Hippocampal formation (tissue), 2 donors: ENCODE measurements at regions not wholly inside any gene's neighbourhood (a gene's known extent, or its start where the extent isn't known, plus 50 kb on each side); places are given as distances from the start of the nearest gene placed in this dataset.
"Not testable (repeated sequence)": the region's sequence is repeated elsewhere in the genome, so short reads cannot be mapped to it uniquely, and the experiment has no call there.

Source experiments
- DNase-seq, 2 donors: peaks; one replicate each; lab custom pipeline; 2025; lab: John Stamatoyannopoulos, UW

DNA sequence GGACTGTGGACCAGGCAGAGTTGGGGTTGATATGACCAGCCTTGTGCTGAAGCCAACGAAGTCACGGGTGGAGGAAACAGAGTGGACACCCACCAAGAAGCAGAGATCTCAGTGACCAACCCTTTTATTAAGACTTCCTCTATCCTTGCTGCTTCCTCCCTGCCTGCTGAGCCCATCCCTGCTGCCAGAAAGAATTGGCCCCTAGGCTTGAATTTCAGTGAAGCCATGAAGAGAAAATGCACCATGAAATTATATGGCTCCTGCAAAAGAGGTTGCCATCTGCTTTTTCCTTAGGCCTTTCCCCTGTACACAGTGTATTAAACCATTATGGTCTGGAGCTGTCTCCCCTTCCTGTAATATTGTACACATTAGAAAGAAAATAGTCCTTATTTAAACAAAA is 246.7 kb downstream of the HS3ST3B1 start:
- DNase-seq = no peak

DNA sequence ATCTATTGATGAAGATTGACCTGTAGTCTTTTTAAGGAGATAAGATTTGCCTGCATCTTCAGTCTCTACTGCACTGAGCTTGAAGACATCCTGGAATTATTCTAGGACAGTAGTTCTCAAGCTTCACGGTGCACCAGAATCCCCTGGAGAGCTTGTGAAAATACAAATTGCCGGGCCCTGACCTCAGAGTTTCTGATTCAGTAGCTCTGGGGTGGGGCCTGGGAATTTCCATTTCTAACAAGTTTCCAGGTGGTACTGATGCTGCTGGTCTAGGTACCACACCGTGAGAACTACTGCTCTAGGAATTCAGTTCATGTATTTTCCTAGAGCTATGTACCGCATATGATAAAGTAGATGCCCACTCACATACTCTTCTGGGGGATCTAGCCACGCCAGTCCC is 246.1 kb downstream of the HS3ST3B1 start:
- no peak for DNase-seq

DNA sequence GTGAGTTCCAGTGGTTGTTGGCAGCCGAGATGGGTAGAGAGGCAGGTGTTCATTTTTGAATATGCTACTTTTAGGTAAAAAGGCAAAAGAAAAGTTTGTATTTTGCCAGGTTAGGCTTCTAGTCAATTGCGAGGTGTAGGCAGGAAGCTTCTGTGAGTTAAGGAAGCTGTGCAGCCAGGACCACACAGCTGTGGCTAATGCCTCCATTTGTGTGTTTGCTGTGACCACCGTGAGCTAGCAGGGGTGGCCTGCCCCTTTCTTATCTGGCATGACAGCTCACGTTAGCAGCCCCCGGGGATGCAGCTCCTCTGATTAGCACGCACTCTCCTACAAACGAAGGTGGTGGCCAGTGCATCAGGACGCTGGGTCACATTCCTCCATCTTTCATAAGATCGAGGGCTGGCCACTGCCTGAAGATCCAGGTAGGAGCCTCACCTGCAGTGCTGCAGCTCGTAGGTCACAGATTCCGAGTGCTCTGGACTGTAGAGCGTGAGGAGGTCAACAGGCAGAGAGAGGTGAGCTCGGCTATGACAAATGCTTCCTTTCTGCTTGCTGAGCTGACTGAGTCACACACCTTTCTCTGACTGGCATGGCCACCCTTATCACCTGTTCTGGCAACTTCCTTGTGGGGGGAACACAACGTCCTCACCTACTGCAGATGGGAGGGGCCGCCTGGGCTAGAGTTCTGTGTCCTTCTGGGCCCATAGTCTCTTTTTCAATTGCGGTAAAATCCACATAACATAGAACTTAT is 244.4 kb downstream of the HS3ST3B1 start:
- DNase-seq = no peak

DNA sequence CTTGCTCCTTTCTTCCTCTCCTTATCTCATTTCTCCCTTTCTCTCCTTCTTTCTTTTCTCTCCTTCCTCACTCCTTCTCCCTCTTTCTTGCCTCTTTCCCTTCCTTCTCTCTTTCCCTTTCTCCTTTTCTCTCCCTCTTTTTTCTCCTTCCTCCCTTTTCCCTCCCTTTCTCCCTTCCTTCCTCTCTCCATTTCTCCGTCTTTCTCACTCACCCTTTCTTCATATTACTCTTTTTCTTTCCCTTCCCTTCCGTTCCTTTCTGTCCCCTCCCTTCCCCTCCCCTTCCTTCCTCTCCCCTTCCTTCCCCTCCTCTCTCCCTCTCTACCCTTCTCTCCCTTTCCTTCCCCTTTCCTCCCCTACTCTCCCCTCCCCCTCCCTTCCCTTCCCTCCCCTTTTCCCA is 240.8 kb downstream of the HS3ST3B1 start:
- no peak for DNase-seq

DNA sequence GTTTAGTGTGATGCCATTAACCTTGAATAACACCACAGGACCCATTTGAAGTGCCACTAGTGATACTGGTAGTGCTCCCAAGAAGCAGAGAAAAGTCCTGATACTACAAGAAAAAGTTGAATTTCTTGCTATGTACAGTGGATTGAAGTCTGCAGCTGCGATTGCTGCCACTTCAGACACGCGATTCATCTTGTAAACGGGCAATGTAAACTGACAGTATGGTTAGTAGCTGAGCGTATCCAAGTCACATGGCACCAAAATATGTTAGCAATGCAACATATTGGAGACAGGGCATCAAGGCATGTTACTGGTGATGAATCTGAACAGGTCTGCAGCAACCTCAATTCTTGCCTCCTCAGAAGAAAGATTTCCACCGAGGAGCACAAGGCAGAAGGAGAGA is 238.9 kb downstream of the HS3ST3B1 start:
- DNase-seq = no peak

DNA sequence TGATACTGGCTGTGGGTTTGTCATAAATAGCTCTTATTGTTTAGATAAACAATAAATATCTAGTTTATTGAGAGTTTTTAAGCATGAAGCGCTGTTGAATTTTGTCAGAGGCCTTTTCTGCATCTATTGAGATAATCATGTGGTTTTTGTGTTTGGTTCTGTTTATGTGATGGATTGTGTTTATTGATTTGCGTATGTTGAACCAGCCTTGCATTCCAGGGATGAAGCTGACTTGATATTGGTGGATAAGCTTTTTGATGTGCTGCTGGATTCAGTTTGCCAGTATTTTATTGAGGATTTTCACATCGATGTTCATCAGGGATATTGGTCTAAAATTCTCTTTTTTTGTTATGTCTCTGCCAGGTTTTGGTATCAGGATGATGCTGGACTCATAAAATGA is 231.4 kb downstream of the HS3ST3B1 start:
- not testable (repeated sequence) for DNase-seq

DNA sequence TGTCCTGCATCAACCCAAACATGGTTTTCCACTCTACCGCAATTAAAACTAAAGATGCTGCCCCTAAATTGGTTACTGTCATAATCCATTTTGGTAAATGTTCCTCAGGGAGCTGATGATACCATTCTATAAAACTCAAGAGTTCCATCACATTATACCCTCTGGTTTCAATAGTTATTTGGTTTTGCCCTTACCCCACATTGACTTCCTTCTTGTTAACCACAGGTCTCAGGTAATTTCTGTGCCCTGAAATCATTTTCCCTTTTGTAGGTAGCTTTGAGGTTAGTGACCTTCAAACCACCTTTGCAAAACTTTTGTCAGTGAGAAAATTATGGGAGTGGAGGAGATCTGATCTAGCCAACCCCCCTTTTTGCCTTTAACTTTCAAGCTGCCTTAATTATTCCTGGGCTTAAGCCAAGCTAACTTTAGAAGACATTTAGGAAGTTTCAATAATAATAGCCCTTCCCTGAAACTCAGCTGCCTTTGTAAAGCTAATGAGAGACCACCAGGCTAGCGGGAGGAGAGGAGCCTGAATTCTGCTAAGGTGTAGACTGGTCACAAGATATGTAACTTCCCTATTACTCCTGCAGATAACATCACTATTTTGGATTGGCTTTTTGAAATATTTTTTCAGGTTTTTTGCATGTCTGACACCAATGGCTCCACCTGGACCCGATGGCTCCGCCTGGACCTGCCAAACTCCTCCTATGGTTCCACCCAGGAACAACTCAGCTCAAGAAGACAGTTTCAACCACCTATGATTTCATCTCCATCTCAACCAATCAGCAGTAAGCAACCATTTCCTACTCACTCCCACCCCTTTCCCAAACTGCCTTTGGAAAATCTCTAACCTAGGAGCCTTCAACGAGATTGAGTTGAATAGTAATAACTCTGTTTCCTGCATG is 224.9 kb downstream of the HS3ST3B1 start:
- DNase-seq = no peak

DNA sequence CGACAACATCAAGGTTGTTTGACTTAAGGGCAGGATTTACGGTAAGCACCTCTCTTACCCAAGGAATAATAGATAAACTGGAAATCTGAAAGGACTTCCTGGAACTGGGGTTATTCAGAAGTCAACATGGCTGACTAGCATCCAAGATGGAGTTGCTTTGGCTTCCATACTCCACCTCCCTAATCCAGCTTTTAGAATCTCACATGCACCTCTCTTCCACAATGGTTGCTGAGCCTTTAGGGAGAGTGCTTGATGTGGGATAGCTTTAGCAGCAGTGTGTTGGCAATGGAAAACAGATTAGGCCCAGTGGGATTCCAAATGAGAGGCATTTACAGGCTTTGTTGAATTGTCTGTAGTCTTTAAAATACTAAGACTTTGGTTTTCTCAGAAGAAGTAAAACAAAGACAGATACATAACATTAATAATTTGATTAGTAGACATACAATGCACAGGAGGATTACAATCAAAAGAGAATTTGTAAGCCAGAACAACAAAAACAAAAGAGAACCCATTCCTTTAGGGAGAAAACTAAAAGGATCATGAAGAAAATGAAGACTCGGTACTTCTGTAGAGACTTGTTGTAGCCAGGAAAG is 222.0 kb downstream of the HS3ST3B1 start:
- no peak for DNase-seq

DNA sequence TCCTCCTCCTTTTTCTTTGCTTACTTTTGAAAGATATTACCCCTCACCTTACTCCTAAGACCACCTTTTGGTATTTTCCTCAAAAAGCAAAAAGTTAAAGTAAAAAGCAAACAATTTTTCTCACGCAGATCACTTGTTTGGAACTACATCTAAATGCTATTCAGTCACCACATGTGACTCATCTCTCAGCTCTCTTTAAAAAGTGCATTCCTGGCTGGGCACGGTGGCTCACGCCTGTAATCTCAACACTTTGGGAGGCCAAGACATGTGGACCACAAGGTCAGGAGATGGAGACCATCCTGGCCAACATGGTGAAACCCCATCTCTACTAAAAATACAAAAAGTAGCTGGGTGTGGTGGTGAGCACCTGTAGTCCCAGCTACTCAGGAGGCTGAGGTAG is 218.0 kb downstream of the HS3ST3B1 start:
- not testable (repeated sequence) for DNase-seq

DNA sequence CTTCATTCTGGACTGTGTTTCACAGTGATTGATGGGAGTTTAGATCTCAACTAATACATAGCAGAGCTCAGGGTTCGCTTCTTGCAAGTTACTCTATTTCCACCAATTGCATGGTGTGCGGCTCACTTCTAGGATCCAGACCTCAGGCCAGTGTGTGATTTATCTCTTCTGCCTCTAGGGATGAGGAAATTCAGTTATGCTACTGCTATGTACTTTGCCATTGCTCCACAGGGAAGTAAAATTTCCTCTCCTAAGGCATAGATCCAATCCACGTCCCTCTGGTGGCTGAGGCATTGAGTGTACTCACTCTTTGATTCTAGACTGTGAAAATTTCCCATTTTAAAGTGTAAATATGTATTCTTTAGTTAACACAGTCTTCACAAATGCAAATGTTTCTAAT is 214.1 kb downstream of the HS3ST3B1 start:
- DNase-seq = no peak

DNA sequence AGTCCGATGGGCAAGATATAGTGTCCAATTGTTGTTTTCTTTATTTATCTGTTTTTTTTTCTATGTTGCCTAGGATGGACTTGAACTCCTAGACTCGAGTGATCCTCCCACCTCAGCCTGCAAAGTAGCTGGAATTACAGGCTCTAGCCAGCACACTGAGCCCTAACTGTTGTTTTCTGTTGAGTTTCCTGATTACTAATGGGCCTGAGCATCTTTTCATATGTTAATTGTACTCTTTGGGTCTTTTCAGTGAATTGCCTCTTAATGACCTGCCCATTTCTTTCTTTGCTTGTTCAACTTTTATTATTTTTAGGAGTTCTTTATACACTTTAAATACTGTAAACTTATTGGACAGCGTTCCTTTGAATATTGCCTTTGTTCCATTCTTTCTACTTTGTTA is 213.0 kb downstream of the HS3ST3B1 start:
- no peak for DNase-seq

DNA sequence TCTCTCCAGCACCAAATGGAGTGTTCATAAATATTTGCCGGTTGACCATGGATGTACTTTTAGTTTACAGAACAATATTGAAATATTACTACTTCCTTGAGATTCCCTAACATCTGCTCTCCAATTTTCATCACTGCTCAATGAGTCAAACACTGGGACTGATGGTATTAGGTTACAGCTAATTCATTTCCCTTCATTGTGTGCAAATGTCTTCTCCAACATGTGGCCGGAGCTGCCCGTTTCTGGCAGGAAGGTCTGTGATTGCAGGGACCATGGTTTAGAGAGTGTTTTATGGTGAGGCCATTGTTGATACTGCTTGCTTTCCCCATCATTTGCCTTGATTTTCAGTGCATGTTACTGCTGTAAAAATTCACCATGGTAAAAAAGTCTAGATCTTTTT is 209.3 kb downstream of the HS3ST3B1 start:
- no peak for DNase-seq

DNA sequence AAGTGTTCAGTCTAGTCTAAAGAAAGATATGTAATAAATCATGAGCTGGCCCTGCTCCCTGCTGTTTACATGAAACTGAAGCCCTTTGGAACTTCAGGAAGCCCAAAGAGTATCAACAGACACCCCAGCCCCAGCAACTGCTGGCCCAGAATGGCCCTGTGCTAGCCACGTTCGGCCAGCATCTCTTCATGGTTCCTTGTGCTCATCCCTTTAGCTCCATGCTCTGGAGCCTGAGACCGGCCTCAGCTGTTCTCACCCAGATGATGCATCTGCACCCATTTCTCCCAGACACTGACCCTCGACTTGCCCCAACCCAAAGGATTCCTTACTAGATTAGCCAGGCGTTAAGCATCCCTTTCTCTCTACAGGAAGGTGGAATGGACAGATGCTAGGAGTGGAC is 207.3 kb downstream of the HS3ST3B1 start:
- DNase-seq = no peak

DNA sequence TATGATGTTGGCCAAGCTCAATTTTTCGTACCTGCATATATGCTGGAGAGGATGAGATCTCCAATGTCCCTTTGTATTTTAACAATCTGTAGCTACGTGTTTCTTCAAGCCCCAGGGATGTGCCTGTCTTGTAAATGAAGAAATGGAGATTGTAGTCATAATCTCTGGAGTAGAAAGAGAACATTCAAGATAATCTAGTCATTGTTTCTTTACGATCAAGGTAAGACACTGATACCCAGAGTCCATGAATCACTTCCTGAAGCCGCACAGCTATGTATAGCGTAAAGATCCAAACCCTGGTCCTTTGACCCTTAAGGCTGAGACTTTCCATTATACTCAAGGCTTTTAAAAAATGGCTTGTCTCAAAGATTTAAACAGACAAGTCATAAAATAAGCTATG is 205.5 kb downstream of the HS3ST3B1 start:
- DNase-seq = no peak

DNA sequence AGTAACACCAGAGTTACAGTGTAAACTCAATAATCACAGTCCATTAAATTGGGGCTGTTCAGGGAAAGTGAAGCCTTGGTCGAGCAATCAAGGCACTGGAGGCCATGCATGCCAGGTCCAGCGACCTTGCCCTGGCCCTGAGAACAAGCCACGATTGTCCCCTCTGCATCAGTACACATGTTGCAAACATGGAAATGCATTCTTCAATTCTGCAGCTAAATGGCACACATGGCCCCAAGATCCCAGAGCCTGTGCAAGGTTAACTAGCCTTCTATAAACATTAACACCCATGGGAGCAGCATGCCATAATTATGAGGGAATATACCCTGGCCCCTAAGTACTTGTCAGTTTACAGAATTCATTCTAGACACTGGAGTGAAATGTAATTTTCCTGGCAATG is 204.7 kb downstream of the HS3ST3B1 start:
- no peak for DNase-seq

DNA sequence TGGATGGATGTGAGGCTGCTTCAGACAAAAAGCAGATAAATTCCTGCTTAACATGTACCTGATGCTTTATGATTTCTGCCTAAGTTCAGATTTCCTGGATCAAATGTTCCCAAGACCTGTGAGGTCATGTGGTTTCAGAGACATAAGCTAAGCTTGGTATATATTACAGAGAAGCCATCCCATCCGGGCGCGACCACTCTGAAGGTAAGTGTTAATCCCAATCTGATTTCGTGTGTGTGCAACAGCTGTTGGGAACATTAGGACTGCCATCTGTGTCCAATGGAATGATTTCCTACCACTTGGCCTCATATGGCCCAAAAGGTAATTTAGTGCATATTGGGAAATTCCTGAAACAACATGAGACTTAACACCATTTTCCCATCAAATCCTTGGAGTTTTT is 199.1 kb downstream of the HS3ST3B1 start:
- no peak for DNase-seq

DNA sequence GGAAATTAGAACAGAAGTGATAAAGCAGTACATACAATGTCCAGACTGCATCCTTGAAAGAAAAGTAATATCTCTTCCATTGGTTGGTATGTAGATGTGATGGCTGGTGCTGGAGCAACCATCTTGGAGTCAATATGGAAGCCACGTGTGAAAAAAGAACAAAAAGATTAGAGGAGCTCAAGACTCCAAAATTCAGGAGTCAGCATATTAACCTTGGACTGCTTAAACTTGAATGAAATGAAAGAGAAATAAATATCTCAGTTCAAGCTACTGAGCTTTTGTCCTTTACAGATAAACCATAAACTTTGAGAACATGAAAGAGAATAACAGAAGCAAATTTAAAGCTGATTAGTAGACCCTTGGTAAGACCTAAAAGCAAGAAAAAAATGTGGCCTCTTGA is 197.9 kb downstream of the HS3ST3B1 start:
- DNase-seq = no peak

DNA sequence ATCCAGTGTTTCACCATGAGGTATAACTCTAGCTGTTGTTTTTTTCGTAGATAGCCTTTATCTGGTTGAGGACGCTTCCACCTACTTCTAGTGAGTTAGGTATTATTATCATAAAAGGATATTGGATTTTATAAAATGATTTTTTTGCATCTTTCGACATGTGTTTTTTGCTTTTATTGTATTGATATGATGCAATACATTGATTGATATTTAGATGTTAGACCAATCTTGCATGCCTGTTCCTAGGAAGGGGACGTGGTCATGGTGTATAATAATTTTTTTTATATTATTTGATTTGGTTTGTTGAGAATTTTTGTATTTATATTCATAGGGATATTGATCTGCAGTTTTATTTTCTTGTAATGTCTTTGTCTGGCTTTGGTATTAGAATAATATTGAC is 193.3 kb downstream of the HS3ST3B1 start:
- DNase-seq = no peak

DNA sequence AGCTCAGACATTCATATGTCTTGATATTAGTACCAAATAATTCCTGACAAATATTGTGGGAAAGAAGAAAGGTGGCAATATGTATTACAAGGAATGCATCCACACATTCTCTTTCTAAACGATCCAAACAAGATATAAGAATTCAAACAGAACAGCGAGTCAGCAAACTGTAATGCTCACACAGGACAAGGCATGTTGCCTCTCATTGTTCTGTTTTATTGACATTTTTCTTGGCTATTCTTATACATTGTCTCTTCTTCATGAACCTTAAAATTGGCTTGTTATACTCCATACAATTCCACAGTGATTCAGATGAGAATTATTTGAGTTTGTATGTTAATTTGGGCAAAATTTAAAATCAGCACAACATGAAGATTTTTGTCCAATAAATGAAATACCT is 189.1 kb downstream of the HS3ST3B1 start:
- no peak for DNase-seq

DNA sequence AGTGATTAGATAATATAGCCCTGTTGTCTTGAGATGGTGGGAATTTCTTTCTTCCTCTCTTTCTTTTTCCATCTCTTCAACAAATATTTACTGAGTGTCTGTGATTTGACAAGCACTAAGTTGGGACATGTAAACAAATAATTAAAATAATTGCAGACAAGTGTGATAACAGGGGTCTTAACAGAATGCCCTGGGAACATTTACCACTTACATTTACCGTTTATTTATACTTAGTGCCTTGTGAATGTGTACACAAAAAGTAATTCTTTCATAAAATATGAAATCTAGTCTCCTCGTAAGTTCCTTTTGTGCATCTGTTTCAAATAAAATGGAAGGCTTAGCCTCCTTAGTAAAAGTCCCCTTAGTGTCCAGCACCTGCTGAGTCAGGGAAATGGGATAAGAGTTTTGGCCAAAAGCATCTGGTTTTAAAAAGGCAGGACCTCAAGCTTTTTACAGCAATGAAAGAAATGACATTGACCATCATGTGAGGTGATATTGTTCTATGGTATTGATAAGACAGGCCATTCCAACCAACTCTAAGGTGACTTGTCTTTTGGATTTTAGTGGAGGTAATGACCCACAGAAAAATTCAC is 188.2 kb downstream of the HS3ST3B1 start:
- no peak for DNase-seq

DNA sequence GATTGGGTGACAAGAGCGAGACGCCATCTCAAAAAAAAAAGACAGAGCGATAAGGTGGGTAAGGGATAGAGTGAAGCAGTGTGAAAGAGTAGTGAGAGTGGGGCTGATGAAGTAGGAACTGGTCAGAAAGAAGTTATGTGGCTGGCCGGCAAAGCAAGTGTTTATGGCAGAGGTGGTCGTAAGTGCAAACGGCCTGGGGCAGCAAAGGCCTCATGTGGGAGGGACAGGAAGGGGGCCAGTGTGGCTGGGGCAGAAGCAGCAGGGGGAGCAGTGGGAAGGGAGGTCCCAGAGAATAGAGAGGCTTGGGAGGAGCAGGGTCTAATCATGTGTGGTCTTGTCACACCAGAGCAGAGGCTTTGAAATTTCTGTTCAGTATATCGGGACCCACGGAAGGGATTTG is 186.2 kb downstream of the HS3ST3B1 start:
- DNase-seq = no peak

DNA sequence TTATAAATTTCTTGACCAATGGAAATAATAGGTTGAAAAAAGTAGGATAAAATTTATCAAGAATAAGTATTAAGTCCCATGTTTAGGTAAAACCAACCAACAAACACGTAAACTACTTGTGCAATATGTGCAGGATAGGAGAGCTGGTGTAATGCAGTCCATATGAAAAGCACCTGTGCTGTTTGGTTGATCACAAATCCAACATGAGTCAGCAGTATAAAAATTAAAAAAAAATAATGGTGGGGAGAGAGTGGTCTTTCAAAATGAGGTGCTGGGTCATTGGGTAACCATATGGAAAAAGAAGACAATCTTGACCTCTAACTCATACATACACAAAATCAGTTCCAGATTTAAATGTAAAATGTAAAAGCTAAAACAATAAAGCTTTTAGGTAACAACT is 181.8 kb downstream of the HS3ST3B1 start:
- DNase-seq = no peak

DNA sequence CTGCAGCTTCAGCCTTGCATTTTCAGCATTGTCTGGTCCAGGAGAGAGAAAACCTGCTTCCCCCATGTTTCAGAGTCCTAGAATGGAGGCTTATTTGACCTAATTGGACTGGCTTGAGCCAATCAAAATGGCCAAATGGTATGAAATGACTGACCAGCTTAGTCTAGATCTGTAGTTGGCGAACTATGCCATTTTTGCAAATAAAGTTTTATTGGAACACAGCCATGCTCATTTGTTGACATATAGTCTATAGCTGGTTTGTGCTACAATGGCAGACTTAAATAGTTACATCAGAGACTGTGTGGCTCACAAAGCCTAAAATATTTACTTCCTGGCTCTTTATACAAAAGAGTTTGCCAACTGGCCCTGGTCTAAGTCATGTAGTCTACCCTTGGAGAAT is 180.8 kb downstream of the HS3ST3B1 start:
- DNase-seq = no peak
